ENCODE measurements at regions not wholly inside any gene's neighbourhood (a gene's known extent, or its start where the extent isn't known, plus 50 kb on each side); places are given as distances from the start of the nearest gene placed in this dataset.

DNA sequence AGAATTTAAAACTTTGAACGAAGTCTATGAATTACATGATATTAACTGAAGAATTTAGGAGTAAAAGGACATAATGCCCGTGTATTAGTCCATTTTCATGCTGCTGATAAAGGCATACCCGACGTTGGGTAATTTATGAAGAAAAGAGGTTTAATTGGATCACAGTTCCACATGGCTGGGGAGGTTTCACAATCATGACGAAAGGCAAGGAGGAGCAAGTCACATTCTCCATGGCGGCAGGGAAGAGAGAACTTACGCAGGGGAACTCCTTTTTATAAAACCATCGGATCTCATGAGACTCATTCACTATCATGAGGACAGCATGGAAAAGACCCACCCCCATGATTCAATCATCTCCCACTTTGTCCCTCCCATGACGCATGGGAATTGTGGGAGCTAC is 210.6 kb downstream of the CD83 start:
- no peak for DNase-seq (ENCODE audit: low read depth)
- no peak overlapping the region for H3K4me3 ChIP-seq (ENCODE audit: control insufficient read depth, low read depth, low read length)
- TF ChIP-seq CTCF (IDR thresholded peaks at IDR 0.05; ENCODE audit: control insufficient read depth, insufficient read depth, low read depth, low read length, missing control alignments): no peak

GRCh38 chr6:14333556-14334305 is 216.2 kb downstream of the CD83 start:
- no peak for TF ChIP-seq CTCF (IDR thresholded peaks at IDR 0.05; ENCODE audit: control insufficient read depth, insufficient read depth, low read depth, low read length, missing control alignments)
- H3K4me3 ChIP-seq (ENCODE audit: control insufficient read depth, low read depth, low read length): no peak overlapping the region
- peak; percentile 29 for DNase-seq (ENCODE audit: low read depth)

DNA sequence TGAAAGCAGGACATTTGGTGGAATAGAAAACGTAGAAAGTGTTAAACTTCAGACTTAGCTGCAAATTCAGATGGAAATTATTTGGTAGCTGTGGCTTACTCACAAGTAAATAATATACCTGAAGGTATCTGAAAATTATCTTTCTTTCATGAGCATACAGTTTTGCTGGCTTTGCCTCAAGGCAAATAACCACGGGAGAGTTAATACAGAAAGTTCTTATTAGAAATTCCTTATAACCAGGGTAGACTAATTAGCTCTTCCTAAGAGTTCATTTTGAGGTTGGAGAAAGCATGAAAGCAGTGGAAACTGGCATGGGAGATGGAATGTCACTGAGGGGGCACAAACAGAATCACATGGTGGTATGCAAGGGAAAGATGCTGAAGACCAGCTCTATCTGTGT is 217.5 kb downstream of the CD83 start:
- H3K4me3 ChIP-seq (ENCODE audit: control insufficient read depth, low read depth, low read length): no peak overlapping the region
- TF ChIP-seq CTCF (IDR thresholded peaks at IDR 0.05; ENCODE audit: control insufficient read depth, insufficient read depth, low read depth, low read length, missing control alignments): no peak
- no peak for DNase-seq (ENCODE audit: low read depth)

GRCh38 chr6:14337152-14337551 is 219.6 kb downstream of the CD83 start:
- no peak overlapping the region for H3K4me3 ChIP-seq (ENCODE audit: control insufficient read depth, low read depth, low read length)
- peak; percentile 18 for DNase-seq (ENCODE audit: low read depth)
- no peak for TF ChIP-seq CTCF (IDR thresholded peaks at IDR 0.05; ENCODE audit: control insufficient read depth, insufficient read depth, low read depth, low read length, missing control alignments)

DNA sequence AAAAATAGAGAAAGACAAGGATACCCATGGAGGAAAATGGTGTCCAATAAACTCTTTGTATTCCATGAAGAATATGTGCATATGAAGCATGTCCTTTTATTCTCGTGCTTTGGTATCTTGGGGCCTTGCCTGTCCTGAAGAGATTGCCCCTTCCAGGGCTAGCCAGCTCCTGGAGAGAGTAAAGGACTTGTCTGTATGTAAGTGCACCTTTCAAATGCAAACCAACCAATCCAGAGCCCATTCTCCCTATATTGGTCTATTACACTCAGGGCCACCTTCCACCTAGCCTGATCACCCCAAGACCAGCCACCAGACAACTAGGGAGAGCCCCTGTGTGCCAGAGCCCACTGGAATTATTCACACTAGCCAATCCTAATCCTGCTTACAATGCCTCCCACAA is 221.6 kb downstream of the CD83 start:
- H3K4me3 ChIP-seq (ENCODE audit: control insufficient read depth, low read depth, low read length): no peak overlapping the region
- no peak for DNase-seq (ENCODE audit: low read depth)
- TF ChIP-seq CTCF (IDR thresholded peaks at IDR 0.05; ENCODE audit: control insufficient read depth, insufficient read depth, low read depth, low read length, missing control alignments): no peak

GRCh38 chr6:14339711-14340584 is 222.4 kb downstream of the CD83 start:
- DNase-seq (ENCODE audit: low read depth): no peak
- TF ChIP-seq CTCF (IDR thresholded peaks at IDR 0.05; ENCODE audit: control insufficient read depth, insufficient read depth, low read depth, low read length, missing control alignments): no peak
- no peak overlapping the region for H3K4me3 ChIP-seq (ENCODE audit: control insufficient read depth, low read depth, low read length)
